ENCODE measurements at regions not wholly inside any gene's neighbourhood (a gene's known extent, or its start where the extent isn't known, plus 50 kb on each side); places are given as distances from the start of the nearest gene placed in this dataset.

GRCh38 chr11:77530879-77531278 is 57.0 kb upstream of the PAK1 start:
- no peak overlapping the region for H3K4me3 ChIP-seq (ENCODE audit: insufficient read depth, low read depth, low read length)
- peak; percentile 28 for DNase-seq
- H3K27me3 ChIP-seq (ENCODE audit: control insufficient read depth, insufficient read depth, low read length) = no peaks in the 10 kb centered on the region
- H3K36me3 ChIP-seq (replicated peaks; ENCODE audit: control insufficient read depth, insufficient read depth, low read length) = no peaks in the 10 kb centered on the region

GRCh38 chr11:77529685-77530084 is 55.8 kb upstream of the PAK1 start:
- no peaks in the 10 kb centered on the region for H3K27me3 ChIP-seq (ENCODE audit: control insufficient read depth, insufficient read depth, low read length)
- H3K36me3 ChIP-seq (replicated peaks; ENCODE audit: control insufficient read depth, insufficient read depth, low read length) = no peaks in the 10 kb centered on the region
- no peak for DNase-seq
- no peak overlapping the region for H3K4me3 ChIP-seq (ENCODE audit: insufficient read depth, low read depth, low read length)

- no peaks in the 10 kb centered on the region for H3K36me3 ChIP-seq (replicated peaks; ENCODE audit: control insufficient read depth, insufficient read depth, low read length)
- DNase-seq = no peak
- H3K4me3 ChIP-seq (ENCODE audit: insufficient read depth, low read depth, low read length) = no peak overlapping the region
- H3K27me3 ChIP-seq (ENCODE audit: control insufficient read depth, insufficient read depth, low read length) = no peaks in the 10 kb centered on the region
Measured at GRCh38 chr11:77525455-77526091, 51.7 kb upstream of the PAK1 start.

- no peak for DNase-seq
- no peaks in the 10 kb centered on the region for H3K36me3 ChIP-seq (replicated peaks; ENCODE audit: control insufficient read depth, insufficient read depth, low read length)
Measured at GRCh38 chr11:77524539-77524938, 50.6 kb upstream of the PAK1 start.

GRCh38 chr11:77523712-77524111 is 49.8 kb upstream of the PAK1 start:
- Histone ChIP-seq H3K4me3 (ENCODE audit: insufficient read depth, low read depth, low read length) (no peak overlapping the region), H3K27me3 (ENCODE audit: control insufficient read depth, insufficient read depth, low read length) (no peaks in the 10 kb centered on the region), H3K36me3 (replicated peaks; ENCODE audit: control insufficient read depth, insufficient read depth, low read length) (no peaks in the 10 kb centered on the region)
- no peak for DNase-seq

More at GRCh38 chr11:77524539-77524938, 50.6 kb upstream of the PAK1 start:
- Histone ChIP-seq H3K4me3 (ENCODE audit: insufficient read depth, low read depth, low read length) (no peak overlapping the region), H3K27me3 (ENCODE audit: control insufficient read depth, insufficient read depth, low read length) (no peaks in the 10 kb centered on the region)

All from H7 (cell line).